ENCODE measurements at regions not wholly inside any gene's neighbourhood (a gene's known extent, or its start where the extent isn't known, plus 50 kb on each side); places are given as distances from the start of the nearest gene placed in this dataset.
"Not testable (repeated sequence)": the region's sequence is repeated elsewhere in the genome, so short reads cannot be mapped to it uniquely, and the experiment has no call there.

DNA sequence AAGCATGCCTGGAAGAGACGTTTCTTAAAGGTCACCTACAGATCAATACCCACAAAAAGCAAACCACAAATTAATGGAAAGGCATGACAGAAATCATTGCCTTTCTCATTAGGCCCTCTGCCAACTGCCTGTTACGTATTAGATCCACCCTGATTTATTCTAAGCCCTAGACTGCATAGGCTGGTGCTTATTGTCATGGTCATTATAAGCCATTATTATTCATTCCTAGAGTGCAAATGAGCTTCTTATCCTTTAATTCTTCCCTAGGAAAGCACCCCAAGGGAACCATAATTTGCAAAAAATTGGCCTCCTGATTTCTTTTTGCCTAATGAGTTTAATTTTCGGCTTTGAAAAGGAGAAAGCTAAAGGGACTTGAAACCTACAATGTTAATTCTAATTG lies 184.2 kb upstream of the GPRIN3 start:
- peaks cover 4 to 15% (median 5%) of the 10 kb centered on the region in 3 experiments; a peak in 5 of 7 replicates for H3K36me3 Mint-ChIP-seq (ENCODE audit: insufficient read depth in 1 of 3, low read depth in 3 of 3)
- Histone ChIP-seq H2BK15ac (ENCODE audit: low read depth, low read length) (no peak overlapping the region), H3K27me3 (ENCODE audit: insufficient read depth, low read length) (no peaks in the 10 kb centered on the region), H3K9me3 (ENCODE audit: control insufficient read depth, low read depth, low read length) (no peaks in the 10 kb centered on the region), H3K27ac (ENCODE audit: insufficient read length, low read depth, low read length) (peak overlapping the region; percentile 39), H3K4me2 (ENCODE audit: insufficient read depth, insufficient read length, low read length) (peak overlapping the region; percentile 57), H3K56ac (ENCODE audit: insufficient read length, low read depth, low read length) (no peak overlapping the region), H3K79me1 (ENCODE audit: insufficient read depth, low read depth, low read length, poor library complexity, severe bottlenecking) (no peaks in the 10 kb centered on the region), H3K79me2 (ENCODE audit: insufficient read depth, low read length) (no peaks in the 10 kb centered on the region), H3K14ac (ENCODE audit: insufficient read depth, low read length) (no peak overlapping the region), H3K18ac (ENCODE audit: insufficient read length, low read depth, low read length) (no peak overlapping the region), H3T11ph (ENCODE audit: low read length) (peak overlapping the region; percentile 36), H3K4ac (ENCODE audit: low read depth, low read length) (no peak overlapping the region), H2AFZ (ENCODE audit: low read length) (no peak overlapping the region), H4K20me1 (ENCODE audit: control insufficient read depth, insufficient read depth, insufficient read length) (no peaks in the 10 kb centered on the region), H4K5ac (ENCODE audit: insufficient read length, low read depth, low read length) (no peak overlapping the region), H2AK5ac (ENCODE audit: insufficient read length, low read length) (no peak overlapping the region), H4K91ac (ENCODE audit: insufficient read length, low read depth, low read length) (no peak overlapping the region), H3K4me1 (ENCODE audit: insufficient read depth, low read length) (peaks cover 3% of the 10 kb centered on the region; the same call in 1 of the 2 replicates), H3K23ac (ENCODE audit: insufficient read length, low read depth, low read length) (no peak overlapping the region), H2BK120ac (ENCODE audit: low read depth, low read length, poor library complexity, severe bottlenecking) (no peak overlapping the region), H2BK12ac (ENCODE audit: insufficient read length, low read depth, low read length) (no peak overlapping the region), H3K23me2 (ENCODE audit: insufficient read length, low read depth, low read length, poor library complexity, severe bottlenecking) (no peaks in the 10 kb centered on the region), H3K9ac (ENCODE audit: extremely low read depth, insufficient read length, low read length) (no peak overlapping the region), H2BK5ac (ENCODE audit: insufficient read length, low read length) (no peak overlapping the region), H2BK20ac (ENCODE audit: low read depth, low read length, poor library complexity, severe bottlenecking) (no peak overlapping the region), H4K8ac (replicated peaks; ENCODE audit: insufficient read length, low read depth, low read length) (no peak overlapping the region)
- peaks cover 27 to 29% of the 10 kb centered on the region in 2 experiments for H3K4me1 Mint-ChIP-seq
- DNase-seq: no peak
- peak overlapping the region; percentile 14 to 60; a peak in 3 of 5 replicates for H3K4me3 Mint-ChIP-seq
- H3K27me3 Mint-ChIP-seq (ENCODE audit: low read depth): no peaks in the 10 kb centered on the region
- TF ChIP-seq CTCF (conservative IDR thresholded peaks at IDR 0.05): no peak
- WGBS (ENCODE audit: extremely low coverage, insufficient read length, low lambda C conversion rate): no CpG with 5 or more reads among the region's 3 CpGs
- no peaks in the 10 kb centered on the region; a peak in 2 of 5 replicates for H3K9me3 Mint-ChIP-seq
- peak overlapping the region in 2 of 3 experiments; percentile 61 to 65; a peak in 4 of 7 replicates for H3K27ac Mint-ChIP-seq

DNA sequence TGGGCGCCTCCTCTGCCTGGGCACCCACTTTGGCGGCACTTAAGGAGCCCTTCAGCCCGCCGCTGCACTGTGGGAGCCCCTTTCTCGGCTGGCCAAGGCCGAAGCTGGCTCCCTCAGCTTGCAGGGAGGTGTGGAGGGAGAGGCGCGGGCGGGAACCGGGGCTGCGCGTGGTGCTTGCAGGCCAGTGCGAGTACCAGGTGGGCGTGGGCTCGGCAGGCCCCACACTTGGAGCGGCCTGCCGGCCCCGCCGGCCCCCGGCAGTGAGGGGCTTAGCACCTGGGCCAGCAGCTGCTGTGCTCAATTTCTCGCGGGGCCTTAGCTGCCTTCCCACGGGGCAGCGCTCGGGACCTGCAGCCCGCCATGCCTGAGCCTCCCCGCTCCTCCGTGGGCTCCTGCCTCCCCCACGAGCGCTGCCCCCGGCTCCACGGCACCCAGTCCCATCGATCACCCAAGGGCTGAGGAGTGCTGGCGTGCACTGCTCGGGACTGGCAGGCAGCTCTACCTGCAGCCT lies 182.4 kb upstream of the GPRIN3 start:
- not testable (repeated sequence) for H3K79me1 ChIP-seq (ENCODE audit: insufficient read depth, low read depth, low read length, poor library complexity, severe bottlenecking); H3K79me2 ChIP-seq (ENCODE audit: insufficient read depth, low read length); H2BK15ac ChIP-seq (ENCODE audit: low read depth, low read length); H3K4me1 ChIP-seq (ENCODE audit: insufficient read depth, low read length); H3K14ac ChIP-seq (ENCODE audit: insufficient read depth, low read length); H3K27ac ChIP-seq (ENCODE audit: insufficient read length, low read depth, low read length); H3K9me3 ChIP-seq (ENCODE audit: control insufficient read depth, low read depth, low read length); H4K91ac ChIP-seq (ENCODE audit: insufficient read length, low read depth, low read length); H3K23me2 ChIP-seq (ENCODE audit: insufficient read length, low read depth, low read length, poor library complexity, severe bottlenecking); H4K8ac ChIP-seq (replicated peaks; ENCODE audit: insufficient read length, low read depth, low read length); H2BK5ac ChIP-seq (ENCODE audit: insufficient read length, low read length); H3K27me3 ChIP-seq (ENCODE audit: insufficient read depth, low read length); H3K9me3 Mint-ChIP-seq; H3K56ac ChIP-seq (ENCODE audit: insufficient read length, low read depth, low read length); H3K18ac ChIP-seq (ENCODE audit: insufficient read length, low read depth, low read length); H2BK20ac ChIP-seq (ENCODE audit: low read depth, low read length, poor library complexity, severe bottlenecking); H3K36me3 Mint-ChIP-seq (ENCODE audit: insufficient read depth in 1 of 3, low read depth in 3 of 3); H2BK12ac ChIP-seq (ENCODE audit: insufficient read length, low read depth, low read length); H4K5ac ChIP-seq (ENCODE audit: insufficient read length, low read depth, low read length); H3K4me2 ChIP-seq (ENCODE audit: insufficient read depth, insufficient read length, low read length); H4K20me1 ChIP-seq (ENCODE audit: control insufficient read depth, insufficient read depth, insufficient read length); H3K27ac Mint-ChIP-seq; H3K4ac ChIP-seq (ENCODE audit: low read depth, low read length); H2BK120ac ChIP-seq (ENCODE audit: low read depth, low read length, poor library complexity, severe bottlenecking); H3K23ac ChIP-seq (ENCODE audit: insufficient read length, low read depth, low read length); H2AFZ ChIP-seq (ENCODE audit: low read length); H3T11ph ChIP-seq (ENCODE audit: low read length); H3K9ac ChIP-seq (ENCODE audit: extremely low read depth, insufficient read length, low read length); H2AK5ac ChIP-seq (ENCODE audit: insufficient read length, low read length); H3K4me3 Mint-ChIP-seq; H3K27me3 Mint-ChIP-seq (ENCODE audit: low read depth)
- peaks cover 27 to 29% of the 10 kb centered on the region in 2 experiments for H3K4me1 Mint-ChIP-seq
- DNase-seq: peak; percentile 32
- no CpG with 5 or more reads among the region's 35 CpGs for WGBS (ENCODE audit: extremely low coverage, insufficient read length, low lambda C conversion rate)

Measured in H9 (cell line).